Testis (tissue), 2 donors: ENCODE measurements at regions not wholly inside any gene's neighbourhood (a gene's known extent, or its start where the extent isn't known, plus 50 kb on each side); places are given as distances from the start of the nearest gene placed in this dataset.
A peak's percentile ranks its signal among the peaks of the same experiment; 100 is the strongest.

Source experiments
- DNase-seq: peaks from one replicate; pipeline ENCODE4 v3.0.0-alpha.2; 2019
- H3K27ac ChIP-seq, 2 donors: fragments of 200-600 bp; sonication (generic); one replicate each; pipeline ENCODE4 v1.5.1; 2019
- H3K27me3 ChIP-seq: fragments of 200-600 bp; sonication (generic); one replicate; pipeline ENCODE4 v1.5.1; 2019
- H3K36me3 ChIP-seq: fragments of 200-600 bp; sonication (generic); one replicate; pipeline ENCODE4 v1.5.1; 2017; ENCODE audit warnings: low read depth; ENCODE audit errors: missing control alignments
- H3K4me1 ChIP-seq: fragments of 200-600 bp; sonication (generic); one replicate; pipeline ENCODE4 v1.5.1; 2019
- H3K4me3 ChIP-seq, 2 donors: fragments of 200-600 bp; sonication (generic); one replicate each; pipeline ENCODE4 v1.5.1; 2017 to 2019
- H3K9me3 ChIP-seq: fragments of 200-600 bp; sonication (generic); one replicate; pipeline ENCODE4 v1.5.1; 2017
- POLR2A ChIP-seq: fragments of 450-650 bp; IDR thresholded peaks from one replicate; pipeline ENCODE4 v1.6.1; 2017; ENCODE audit warnings: antibody characterized with exemption, mild to moderate bottlenecking, moderate library complexity
- WGBS, 2 donors: methylation state at CpG; one replicate each; pipeline ENCODE4 v1.1.5; 2018; 5-methylcytosine and 5-hydroxymethylcytosine counted together
- intact Hi-C: fragments of 100-400 bp; cut with DNase I; formaldehyde crosslinking; loops from one replicate; pipeline ENCODE4 v1.15.1; 2023; ENCODE audit warnings: low total_unique reads
- TF ChIP-seq, protein P1 (sequence below), 3 experiments: fragments of 450-650 bp in 2 of 3; fragments of 200-600 bp in 1 of 3; sonication (generic) in 1 of 3; IDR thresholded peaks; one replicate each; pipeline ENCODE4 v1.5.1; 2016 to 2019; ENCODE audit warnings: antibody characterized with exemption in 3 of 3, mild to moderate bottlenecking in 2 of 3, moderate library complexity in 1 of 3

DNA sequence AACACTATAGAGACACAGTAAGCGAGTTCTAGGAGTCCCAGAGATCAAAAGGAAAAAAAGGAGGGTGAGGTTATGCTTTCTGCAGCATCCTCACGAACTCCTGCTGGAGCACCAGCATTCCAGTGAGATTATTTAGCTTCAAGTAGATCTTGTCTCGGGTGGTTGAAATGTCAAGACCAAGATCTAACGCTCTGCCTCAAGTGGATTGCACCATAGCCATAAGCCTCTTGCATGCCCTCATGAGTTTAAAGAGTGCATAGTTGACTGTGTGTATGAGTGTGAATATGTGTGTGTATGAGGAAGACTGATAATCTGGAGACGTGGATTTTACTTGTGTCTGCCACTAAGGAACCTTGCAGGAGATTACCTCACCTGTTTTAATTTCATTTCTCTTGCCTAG is 335.3 kb upstream of the ADAMTSL1 start:
- no peak overlapping the region for H3K4me3 ChIP-seq
- no peaks in the 10 kb centered on the region for H3K9me3 ChIP-seq
- no peaks in the 10 kb centered on the region for H3K27me3 ChIP-seq
- H3K27ac ChIP-seq: no peak overlapping the region
- 68 to 72% methylated on average over 5 of the region's 5 CpGs for WGBS, 2 donors
- no peaks in the 10 kb centered on the region for H3K36me3 ChIP-seq
- H3K4me1 ChIP-seq: no peaks in the 10 kb centered on the region
- no peak for DNase-seq
- intact Hi-C loops: no loop called here
- TF ChIP-seq, protein P1, sequence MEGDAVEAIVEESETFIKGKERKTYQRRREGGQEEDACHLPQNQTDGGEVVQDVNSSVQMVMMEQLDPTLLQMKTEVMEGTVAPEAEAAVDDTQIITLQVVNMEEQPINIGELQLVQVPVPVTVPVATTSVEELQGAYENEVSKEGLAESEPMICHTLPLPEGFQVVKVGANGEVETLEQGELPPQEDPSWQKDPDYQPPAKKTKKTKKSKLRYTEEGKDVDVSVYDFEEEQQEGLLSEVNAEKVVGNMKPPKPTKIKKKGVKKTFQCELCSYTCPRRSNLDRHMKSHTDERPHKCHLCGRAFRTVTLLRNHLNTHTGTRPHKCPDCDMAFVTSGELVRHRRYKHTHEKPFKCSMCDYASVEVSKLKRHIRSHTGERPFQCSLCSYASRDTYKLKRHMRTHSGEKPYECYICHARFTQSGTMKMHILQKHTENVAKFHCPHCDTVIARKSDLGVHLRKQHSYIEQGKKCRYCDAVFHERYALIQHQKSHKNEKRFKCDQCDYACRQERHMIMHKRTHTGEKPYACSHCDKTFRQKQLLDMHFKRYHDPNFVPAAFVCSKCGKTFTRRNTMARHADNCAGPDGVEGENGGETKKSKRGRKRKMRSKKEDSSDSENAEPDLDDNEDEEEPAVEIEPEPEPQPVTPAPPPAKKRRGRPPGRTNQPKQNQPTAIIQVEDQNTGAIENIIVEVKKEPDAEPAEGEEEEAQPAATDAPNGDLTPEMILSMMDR (IDR thresholded peaks at IDR 0.05): no peak
- TF ChIP-seq POLR2A: no peak

DNA sequence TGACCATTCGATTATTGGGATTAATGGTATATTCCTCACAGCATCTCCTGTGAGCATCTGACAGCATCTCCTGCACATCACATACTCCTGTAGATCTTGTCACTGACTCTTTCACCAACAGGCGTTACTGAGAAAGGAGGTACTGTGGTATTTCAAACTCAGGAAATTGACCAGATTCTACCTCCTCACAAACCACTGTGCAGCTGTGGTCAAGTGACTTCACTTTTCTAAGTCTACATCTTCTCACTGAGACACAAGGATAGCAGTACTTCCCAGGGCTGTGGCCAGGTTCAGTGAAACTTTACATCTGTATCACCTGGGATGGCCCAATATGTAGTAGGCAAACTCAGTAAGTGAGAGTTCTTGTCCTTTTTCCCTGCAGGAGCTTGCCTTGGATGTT is 332.3 kb upstream of the ADAMTSL1 start:
- DNase-seq: no peak
- intact Hi-C loops: no loop called here
- Histone ChIP-seq H3K4me1 (no peaks in the 10 kb centered on the region), H3K4me3 (no peak overlapping the region), H3K9me3 (no peaks in the 10 kb centered on the region), H3K36me3 (no peaks in the 10 kb centered on the region), H3K27ac (no peak overlapping the region), H3K27me3 (no peaks in the 10 kb centered on the region)
- TF ChIP-seq, protein P1 (IDR thresholded peaks at IDR 0.05): no peak
- no peak for TF ChIP-seq POLR2A
- 80 to 91% methylated on average over 2 of the region's 2 CpGs for WGBS, 2 donors

DNA sequence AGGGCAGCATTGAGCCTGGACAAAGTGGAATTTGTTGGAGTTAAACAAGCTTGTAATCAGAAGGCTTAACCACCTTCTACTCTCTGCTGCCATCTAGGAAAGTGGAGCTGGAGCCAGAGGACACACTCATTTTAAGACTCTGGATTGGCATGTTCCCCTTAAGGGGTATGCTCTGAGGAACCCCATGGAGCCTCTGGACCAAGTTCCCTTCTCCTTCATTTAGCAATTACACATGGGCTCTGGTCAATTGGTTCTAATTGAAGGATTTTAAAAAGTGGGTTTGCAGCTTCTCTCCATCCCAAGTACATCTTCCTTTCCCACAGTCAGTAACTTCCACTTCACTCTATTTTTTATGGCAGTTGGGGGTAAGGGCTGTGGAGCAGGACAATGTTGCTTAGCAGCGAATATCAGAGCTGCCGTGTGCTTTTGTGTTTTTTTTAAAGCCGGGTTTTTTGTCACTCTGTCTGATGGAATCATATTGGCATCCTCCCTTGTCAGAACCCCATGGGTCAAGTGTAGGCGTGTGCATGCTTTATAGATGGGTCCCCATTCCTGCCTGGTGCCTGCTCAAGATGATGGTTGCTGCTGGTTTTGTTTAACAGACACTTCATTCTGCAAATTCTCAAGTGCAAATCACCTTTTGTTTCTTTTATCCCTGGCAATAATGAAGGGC is 330.7 kb upstream of the ADAMTSL1 start:
- intact Hi-C loops: no loop called here
- DNase-seq: peak; percentile 19
- no peaks in the 10 kb centered on the region for H3K4me1 ChIP-seq
- no peaks in the 10 kb centered on the region for H3K9me3 ChIP-seq
- no peak overlapping the region for H3K27ac ChIP-seq
- no peaks in the 10 kb centered on the region for H3K27me3 ChIP-seq
- H3K4me3 ChIP-seq: no peak overlapping the region
- TF ChIP-seq POLR2A: no peak
- TF ChIP-seq, protein P1 (IDR thresholded peaks at IDR 0.05): no peak
- WGBS, 2 donors: 78 to 81% methylated on average over 4 of the region's 4 CpGs
- no peaks in the 10 kb centered on the region for H3K36me3 ChIP-seq

DNA sequence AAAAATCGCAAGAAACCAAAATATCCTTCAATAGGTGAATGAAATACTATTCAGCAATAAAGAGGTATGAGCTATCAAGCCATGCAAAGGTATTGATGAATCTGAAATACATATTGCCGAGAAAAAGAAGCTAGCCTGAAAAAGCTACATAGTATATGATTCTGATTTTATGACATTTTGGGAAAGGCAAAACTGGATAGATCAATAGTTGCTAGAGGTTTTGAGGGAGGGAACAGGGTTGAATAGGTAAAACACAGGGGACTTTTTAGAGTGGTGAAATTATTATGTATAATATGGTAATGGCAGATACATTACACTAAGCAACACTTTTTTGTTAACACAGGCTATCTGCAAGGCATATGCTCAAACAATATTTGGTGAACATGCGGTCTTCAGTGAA is 327.6 kb upstream of the ADAMTSL1 start:
- no peak for DNase-seq
- no peak for TF ChIP-seq POLR2A
- TF ChIP-seq, protein P1 (IDR thresholded peaks at IDR 0.05): no peak
- WGBS, 2 donors: 89 to 95% methylated on average over 3 of the region's 3 CpGs
- intact Hi-C loops: no loop called here
- no peaks in the 10 kb centered on the region for H3K36me3 ChIP-seq
- H3K4me3 ChIP-seq: no peak overlapping the region
- H3K27ac ChIP-seq: no peak overlapping the region
- H3K4me1 ChIP-seq: no peaks in the 10 kb centered on the region
- H3K9me3 ChIP-seq: no peaks in the 10 kb centered on the region
- H3K27me3 ChIP-seq: no peaks in the 10 kb centered on the region

DNA sequence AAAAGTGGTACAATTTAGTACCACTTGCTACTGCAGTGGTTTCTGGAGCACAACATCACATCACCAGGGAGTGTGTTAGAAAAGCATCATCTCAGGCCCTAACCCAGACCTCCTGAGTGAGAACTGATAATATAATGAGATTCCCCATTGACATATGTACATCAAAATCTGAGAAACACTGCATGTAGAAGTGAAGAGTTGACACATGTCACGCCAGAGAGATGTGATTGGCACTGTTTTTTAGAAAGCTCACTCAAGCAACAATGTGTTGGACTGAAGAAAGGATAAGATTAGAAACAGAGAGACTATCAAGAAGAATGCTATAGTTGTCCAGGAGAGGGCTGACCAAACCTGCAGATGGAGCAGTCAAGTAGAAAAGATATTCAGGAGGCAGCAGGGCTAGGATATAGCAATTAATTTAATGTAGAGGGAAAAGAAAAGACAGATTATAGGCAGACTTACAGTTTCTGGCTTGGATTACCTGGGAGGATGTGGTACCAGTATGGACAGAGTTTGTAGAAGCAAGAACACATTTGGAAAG is 324.4 kb upstream of the ADAMTSL1 start:
- no peaks in the 10 kb centered on the region for H3K27me3 ChIP-seq
- H3K4me3 ChIP-seq: no peak overlapping the region
- no peaks in the 10 kb centered on the region for H3K36me3 ChIP-seq
- DNase-seq: no peak
- H3K9me3 ChIP-seq: no peaks in the 10 kb centered on the region
- H3K27ac ChIP-seq: no peak overlapping the region
- H3K4me1 ChIP-seq: no peaks in the 10 kb centered on the region
- 80 to 85% methylated on average over 1 of the region's 1 CpG for WGBS, 2 donors
- intact Hi-C loops: no loop called here
- TF ChIP-seq, protein P1 (IDR thresholded peaks at IDR 0.05): no peak
- TF ChIP-seq POLR2A: no peak
